Vagina (tissue), 2 donors: ENCODE measurements at regions not wholly inside any gene's neighbourhood (a gene's known extent, or its start where the extent isn't known, plus 50 kb on each side); places are given as distances from the start of the nearest gene placed in this dataset.

Experiments used
- DNase-seq, 2 donors: peaks; one replicate each; pipeline ENCODE4 v3.0.0-alpha.2; 2017; ENCODE audit errors: extremely low spot score in 2 of 2
- H3K27ac ChIP-seq: fragments of 200-600 bp; sonication (generic); one replicate; pipeline ENCODE4 v1.5.1; 2019
- H3K27me3 ChIP-seq: fragments of 200-600 bp; sonication (generic); one replicate; pipeline ENCODE4 v1.5.1; 2019
- H3K36me3 ChIP-seq, 2 donors: fragments of 200-600 bp; sonication (generic); one replicate each; pipeline ENCODE4 v1.5.1; 2017 to 2019
- H3K4me1 ChIP-seq: fragments of 200-600 bp; sonication (generic); one replicate; pipeline ENCODE4 v1.5.1; 2019
- H3K4me3 ChIP-seq, 2 donors: fragments of 200-600 bp; sonication (generic); 1 replicate in 1 of 2; 2 replicates in 1 of 2; pipeline ENCODE4 v1.5.1; 2016 to 2019
- H3K9me3 ChIP-seq: fragments of 200-600 bp; sonication (generic); one replicate; pipeline ENCODE4 v1.5.1; 2019
- CTCF ChIP-seq, 3 experiments: fragments of 450-650 bp in 2 of 3; fragments of 200-600 bp in 1 of 3; sonication (generic) in 1 of 3; IDR thresholded peaks; one replicate each; pipeline ENCODE4 v1.5.1; 2017 to 2019; ENCODE audit warnings: antibody characterized with exemption in 3 of 3, mild to moderate bottlenecking in 2 of 3, moderate library complexity in 2 of 3
- POLR2A ChIP-seq, 2 donors: fragments of 450-650 bp; IDR thresholded peaks; one replicate each; pipeline ENCODE4 v1.6.1; 2017; ENCODE audit warnings: antibody characterized with exemption in 2 of 2, mild to moderate bottlenecking in 2 of 2, moderate library complexity in 2 of 2
- POLR2AphosphoS5 ChIP-seq, 2 donors: sonication (generic); formaldehyde crosslinking; IDR thresholded peaks; one replicate each; pipeline ENCODE4 v1.9.0; 2017; ENCODE audit warnings: antibody characterized with exemption in 2 of 2, mild to moderate bottlenecking in 2 of 2, low read depth in 1 of 2; ENCODE audit not compliant: insufficient read depth in 1 of 2
- intact Hi-C: fragments of 100-400 bp; cut with DNase I; formaldehyde crosslinking; loops from one replicate; pipeline ENCODE4 v1.15.1; 2023

- Histone ChIP-seq H3K4me3 (no peak overlapping the region), H3K4me1 (peaks cover 12% of the 10 kb centered on the region), H3K9me3 (no peaks in the 10 kb centered on the region), H3K27me3 (no peaks in the 10 kb centered on the region), H3K27ac (no peak overlapping the region), H3K36me3 (no peaks in the 10 kb centered on the region)
- intact Hi-C loops = no loop called here
- TF ChIP-seq POLR2A (IDR thresholded peaks at IDR 0.05) = no peak
- no peak for TF ChIP-seq POLR2AphosphoS5 (IDR thresholded peaks at IDR 0.05; ENCODE audit: insufficient read depth in 1 of 2, low read depth in 1 of 2)
- TF ChIP-seq CTCF (IDR thresholded peaks at IDR 0.05) = no peak
- peak in 1 of 2 donors; percentile 56 for DNase-seq
Measured at GRCh38 chr21:34261841-34262468, 101.9 kb upstream of the KCNE2 start.

GRCh38 chr21:34262469-34262845, 101.3 kb upstream of the KCNE2 start:
- Histone ChIP-seq H3K27me3 (no peaks in the 10 kb centered on the region), H3K4me3 (no peak overlapping the region), H3K4me1 (peaks cover 12% of the 10 kb centered on the region), H3K36me3 (no peaks in the 10 kb centered on the region), H3K9me3 (no peaks in the 10 kb centered on the region), H3K27ac (no peak overlapping the region)
- no peak for TF ChIP-seq POLR2A (IDR thresholded peaks at IDR 0.05)
- no peak for TF ChIP-seq POLR2AphosphoS5 (IDR thresholded peaks at IDR 0.05; ENCODE audit: insufficient read depth in 1 of 2, low read depth in 1 of 2)
- no peak for TF ChIP-seq CTCF (IDR thresholded peaks at IDR 0.05)
- DNase-seq = no peak
- intact Hi-C loops = no loop called here

GRCh38 chr21:34263629-34264028, 100.2 kb upstream of the KCNE2 start:
- Histone ChIP-seq H3K27ac (no peak overlapping the region), H3K36me3 (no peaks in the 10 kb centered on the region), H3K4me1 (peaks cover 12% of the 10 kb centered on the region), H3K9me3 (no peaks in the 10 kb centered on the region), H3K27me3 (no peaks in the 10 kb centered on the region), H3K4me3 (no peak overlapping the region)
- TF ChIP-seq POLR2A (IDR thresholded peaks at IDR 0.05) = no peak
- TF ChIP-seq CTCF (IDR thresholded peaks at IDR 0.05) = no peak
- no peak for TF ChIP-seq POLR2AphosphoS5 (IDR thresholded peaks at IDR 0.05; ENCODE audit: insufficient read depth in 1 of 2, low read depth in 1 of 2)
- no peak for DNase-seq
- intact Hi-C loops = no loop called here

GRCh38 chr21:34266351-34266750, 97.5 kb upstream of the KCNE2 start:
- TF ChIP-seq CTCF (IDR thresholded peaks at IDR 0.05) = no peak
- TF ChIP-seq POLR2AphosphoS5 (IDR thresholded peaks at IDR 0.05; ENCODE audit: insufficient read depth in 1 of 2, low read depth in 1 of 2) = no peak
- TF ChIP-seq POLR2A (IDR thresholded peaks at IDR 0.05) = no peak
- Histone ChIP-seq H3K9me3 (no peaks in the 10 kb centered on the region), H3K4me1 (peaks cover 12% of the 10 kb centered on the region), H3K36me3 (no peaks in the 10 kb centered on the region), H3K27me3 (no peaks in the 10 kb centered on the region), H3K27ac (no peak overlapping the region), H3K4me3 (no peak overlapping the region)
- intact Hi-C loops = no loop called here
- DNase-seq = no peak

- TF ChIP-seq CTCF (IDR thresholded peaks at IDR 0.05) = no peak
- TF ChIP-seq POLR2AphosphoS5 (IDR thresholded peaks at IDR 0.05; ENCODE audit: insufficient read depth in 1 of 2, low read depth in 1 of 2) = no peak
- no peak for TF ChIP-seq POLR2A (IDR thresholded peaks at IDR 0.05)
- DNase-seq = peak in 1 of 2 donors; percentile 34
- intact Hi-C loops = no loop called here
- Histone ChIP-seq H3K36me3 (no peaks in the 10 kb centered on the region), H3K4me1 (no peaks in the 10 kb centered on the region), H3K27ac (no peak overlapping the region), H3K4me3 (no peak overlapping the region), H3K27me3 (no peaks in the 10 kb centered on the region), H3K9me3 (no peaks in the 10 kb centered on the region)
Measured at GRCh38 chr21:34268493-34268892, 95.3 kb upstream of the KCNE2 start.
